ENCODE measurements at regions not wholly inside any gene's neighbourhood (a gene's known extent, or its start where the extent isn't known, plus 50 kb on each side); places are given as distances from the start of the nearest gene placed in this dataset.

DNA sequence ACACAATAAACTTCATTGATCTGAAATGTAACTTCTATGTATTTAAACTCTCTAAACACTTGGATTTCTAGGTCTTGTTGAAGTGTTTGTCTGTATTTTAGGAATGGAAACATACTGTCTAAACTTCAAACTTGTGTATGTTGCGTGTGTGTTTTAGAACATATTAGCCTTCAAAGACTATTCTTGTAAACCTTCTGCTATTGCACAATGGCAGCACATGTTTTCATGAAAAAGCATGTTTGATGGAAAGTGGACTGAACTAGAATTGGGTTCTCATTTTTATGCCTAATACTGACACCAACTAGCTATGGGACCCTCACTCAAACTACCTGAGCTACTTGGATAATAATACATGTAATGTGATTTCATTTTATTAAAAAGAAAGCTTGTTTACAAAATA is 592.6 kb downstream of the IPMK start (continued):
- TF ChIP-seq ZNF462 (CRISPR knock-in tag; IDR thresholded peaks at IDR 0.05) (no peak), ZNF331 (CRISPR knock-in tag; IDR thresholded peaks at IDR 0.05; ENCODE audit: low read depth) (no peak)

- H3K27ac ChIP-seq (ENCODE audit: low read depth): no peak overlapping the region
- H3K4me3 ChIP-seq: no peak overlapping the region
- no peak overlapping the region for H2AFZ ChIP-seq
- TF ChIP-seq CTCF (conservative IDR thresholded peaks at IDR 0.05; ENCODE audit: low read depth in 2 of 2) (no peak), ETS1 (IDR thresholded peaks at IDR 0.05) (no peak), EZH2 (IDR thresholded peaks at IDR 0.05; ENCODE audit: low read depth, unreplicated experiment) (no peak), JUNB (IDR thresholded peaks at IDR 0.05; ENCODE audit: unreplicated experiment) (no peak), CREB1 (CRISPR knock-in tag; IDR thresholded peaks at IDR 0.05; ENCODE audit: low read depth) (no peak), NANOG (IDR thresholded peaks at IDR 0.05; ENCODE audit: borderline replicate concordance) (no peak), POLR2AphosphoS5 (IDR thresholded peaks at IDR 0.05; ENCODE audit: low read depth) (no peak)
- Mint-ChIP-seq H3K4me3 (no peak overlapping the region), H3K27ac (no peak overlapping the region), H3K4me1 (no peaks in the 10 kb centered on the region), H3K36me3 (ENCODE audit: low read depth) (no peaks in the 10 kb centered on the region), H3K27me3 (ENCODE audit: insufficient read depth, low read depth, poor library complexity) (no peaks in the 10 kb centered on the region), H3K9me3 (no peaks in the 10 kb centered on the region)
- H3K36me3 ChIP-seq (ENCODE audit: insufficient read depth): no peaks in the 10 kb centered on the region
- no peaks in the 10 kb centered on the region for H3F3A ChIP-seq (replicated peaks; ENCODE audit: low read depth)
- ATAC-seq (no peak), DNase-seq (ENCODE audit: low spot score) (no peak)
- no peaks in the 10 kb centered on the region for H3K27me3 ChIP-seq (ENCODE audit: insufficient read depth)
- no peaks in the 10 kb centered on the region for H4K20me1 ChIP-seq (replicated peaks; ENCODE audit: insufficient read depth)
- H3K9me2 ChIP-seq (ENCODE audit: insufficient read depth): no peaks in the 10 kb centered on the region
- H3K4me2 ChIP-seq: no peak overlapping the region
- H3K4me1 ChIP-seq (ENCODE audit: insufficient read depth): no peaks in the 10 kb centered on the region
- no peaks in the 10 kb centered on the region for H3K79me2 ChIP-seq (replicated peaks; ENCODE audit: insufficient read depth)
Measured at GRCh38 chr10:57673446-57673960, 594.2 kb downstream of the IPMK start.
